CD4-positive, alpha-beta T cell treated with Interleukin-2 at 100 ng/mL for 4 hours (primary cell): ENCODE measurements at regions not wholly inside any gene's neighbourhood (a gene's known extent, or its start where the extent isn't known, plus 50 kb on each side); places are given as distances from the start of the nearest gene placed in this dataset.

Experiments used
- DNase-seq: peaks from one replicate; pipeline ENCODE4 v3.0.0-alpha.2; 2020; ENCODE audit warnings: low spot score

DNA sequence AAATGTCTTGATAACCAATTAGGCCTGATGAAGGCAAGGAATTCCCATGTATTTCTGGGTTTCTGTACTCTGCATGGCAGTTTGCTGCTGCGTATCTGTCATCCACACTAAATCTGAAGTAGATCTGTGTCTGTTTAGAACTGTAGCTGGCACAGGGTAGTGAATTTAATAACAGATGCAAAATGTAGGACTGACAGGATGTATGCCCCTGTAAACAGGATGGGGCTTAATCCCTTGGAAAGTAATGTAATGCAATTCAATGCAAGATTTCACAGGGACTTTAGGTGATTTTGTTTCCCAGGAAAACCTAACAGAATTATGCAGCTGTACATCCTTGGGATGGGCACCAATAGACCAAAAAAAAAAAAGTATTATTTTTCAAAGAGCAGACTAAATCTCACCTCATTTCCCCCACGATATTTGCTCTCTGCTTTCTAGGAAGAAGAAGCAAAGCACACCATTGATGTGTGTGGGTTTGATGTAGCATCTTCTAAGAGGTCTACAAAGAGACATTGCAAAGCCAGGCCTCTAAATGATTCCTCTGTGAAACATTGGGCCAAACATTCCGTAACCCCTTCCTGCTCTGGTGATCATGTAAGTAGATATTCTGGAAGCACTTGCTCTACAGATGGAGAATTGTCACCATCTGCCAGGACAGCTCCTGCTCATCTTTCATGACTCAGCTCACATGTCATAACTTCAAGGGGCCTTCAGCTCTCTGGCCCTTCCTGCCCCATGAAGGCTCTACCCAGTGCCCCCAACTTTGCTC lies 464.3 kb upstream of the RGMA start:
- DNase-seq: no peak

DNA sequence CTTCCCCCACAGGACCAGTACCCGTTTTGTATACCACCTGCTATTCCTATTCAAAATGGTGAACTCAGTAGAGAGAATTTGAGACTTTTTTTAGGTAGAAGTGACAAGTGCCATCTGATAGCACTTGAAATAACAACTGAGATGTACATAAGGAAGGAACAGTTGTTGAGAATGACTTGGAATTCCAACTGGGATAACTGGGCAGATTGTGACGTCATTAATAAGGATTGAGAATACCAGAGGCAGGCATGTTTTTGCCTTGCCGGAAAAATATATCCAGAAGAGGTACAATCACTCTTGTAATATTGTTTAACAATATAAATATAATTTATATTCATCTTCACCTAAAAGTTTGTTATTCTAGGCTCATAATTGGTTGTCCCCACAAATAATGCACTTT lies 454.1 kb upstream of the RGMA start:
- no peak for DNase-seq

DNA sequence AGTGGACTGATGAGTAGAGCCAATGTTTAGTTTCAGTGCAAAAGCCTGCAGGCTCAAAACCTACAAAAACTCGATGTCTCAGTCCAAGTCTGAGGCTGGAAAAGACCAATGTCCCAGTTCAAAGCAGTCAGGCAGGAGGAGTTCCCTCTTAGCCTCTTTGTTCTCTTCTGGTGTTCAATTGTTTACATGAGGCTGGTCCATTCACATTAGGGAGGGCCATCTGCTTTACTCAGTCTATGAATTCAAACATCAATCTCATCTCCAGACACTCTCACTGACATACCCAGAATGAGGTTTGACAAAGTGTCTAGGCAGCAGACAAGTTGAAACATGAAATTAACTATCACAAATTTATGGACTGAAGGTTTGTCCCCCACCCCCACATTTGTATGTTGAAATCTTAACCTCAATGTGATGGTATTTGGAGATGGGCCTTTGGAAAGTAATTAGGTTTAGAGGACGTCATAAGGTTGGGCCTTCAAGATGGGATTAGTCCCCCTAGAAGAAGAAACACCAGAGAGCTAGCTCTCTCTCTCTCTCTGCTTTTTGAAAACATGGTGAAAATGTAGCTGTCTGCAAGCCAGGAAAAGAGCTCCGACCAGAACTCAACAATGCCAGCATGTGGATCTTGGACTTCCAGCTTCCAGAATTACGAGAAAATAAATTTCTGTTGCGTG lies 438.5 kb upstream of the RGMA start:
- no peak for DNase-seq

- no peak for DNase-seq
Measured at GRCh38 chr15:93524432-93524831, 435.4 kb upstream of the RGMA start.

GRCh38 chr15:93523481-93523880 lies 434.5 kb upstream of the RGMA start:
- DNase-seq: no peak

DNA sequence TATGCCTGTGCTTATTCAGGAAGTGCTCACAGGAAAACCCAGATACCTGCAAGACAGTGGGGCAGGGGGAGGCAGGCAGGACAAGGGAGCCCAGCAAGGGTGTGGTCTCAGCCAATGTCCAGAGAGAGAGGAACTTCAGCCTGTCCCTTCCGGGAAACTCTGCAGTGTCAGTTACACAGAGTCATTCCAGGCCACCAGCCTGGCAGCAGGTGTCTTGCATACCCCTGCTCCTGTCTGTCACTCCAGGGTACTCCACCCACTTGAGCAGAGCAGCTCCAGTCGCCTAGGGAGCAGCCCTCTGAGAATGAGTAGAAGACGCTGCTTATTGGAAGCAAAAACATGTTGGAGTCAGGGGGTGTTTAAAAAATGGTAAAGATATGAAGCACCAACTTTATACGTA lies 431.2 kb upstream of the RGMA start:
- DNase-seq: no peak

- no peak for DNase-seq
Measured at GRCh38 chr15:93519599-93519998, 430.6 kb upstream of the RGMA start.

DNA sequence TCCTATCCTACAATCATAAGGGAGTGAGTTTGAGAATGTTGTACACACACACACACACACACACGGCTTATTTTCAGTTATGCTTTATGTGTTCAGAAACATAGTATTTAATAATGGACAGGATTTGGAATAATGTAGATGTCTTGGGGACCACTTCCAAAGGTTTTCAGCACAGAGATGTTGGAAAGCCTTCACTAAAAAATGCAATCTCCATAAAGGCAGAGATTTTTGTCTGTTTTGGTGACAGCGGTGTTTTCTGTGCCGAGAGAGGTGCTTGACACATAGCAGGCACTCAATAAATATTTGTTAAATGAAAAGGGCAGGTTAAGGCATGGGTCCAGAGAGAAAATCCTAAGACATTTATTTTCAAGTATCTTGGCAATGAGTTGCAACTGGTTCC lies 428.2 kb upstream of the RGMA start:
- no peak for DNase-seq

- DNase-seq: no peak
Measured at GRCh38 chr15:93515256-93516051, 426.4 kb upstream of the RGMA start.

GRCh38 chr15:93506646-93507045 lies 417.6 kb upstream of the RGMA start:
- no peak for DNase-seq

- no peak for DNase-seq
Measured at GRCh38 chr15:93505506-93505905, 416.5 kb upstream of the RGMA start.

- no peak for DNase-seq
Measured at GRCh38 chr15:93501946-93502345, 412.9 kb upstream of the RGMA start.

DNA sequence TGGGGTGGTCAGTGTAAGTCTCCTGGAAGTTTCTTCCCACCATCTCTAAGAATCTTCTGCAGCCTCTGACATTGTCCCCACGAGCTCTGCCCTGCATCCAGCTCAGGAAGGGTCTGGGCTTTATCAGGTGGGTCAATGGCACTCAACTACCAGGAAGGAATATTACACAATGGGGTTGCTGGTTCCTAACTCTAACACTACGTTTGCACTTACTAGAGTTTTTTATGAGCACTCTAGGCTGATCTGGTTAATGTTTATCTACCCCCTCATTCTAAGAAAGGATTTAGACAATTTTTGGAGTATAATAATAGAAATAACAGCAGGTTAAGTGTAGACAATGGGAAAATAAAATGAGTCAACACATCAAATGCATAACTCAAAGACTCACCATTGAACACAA lies 411.1 kb upstream of the RGMA start:
- DNase-seq: no peak

DNA sequence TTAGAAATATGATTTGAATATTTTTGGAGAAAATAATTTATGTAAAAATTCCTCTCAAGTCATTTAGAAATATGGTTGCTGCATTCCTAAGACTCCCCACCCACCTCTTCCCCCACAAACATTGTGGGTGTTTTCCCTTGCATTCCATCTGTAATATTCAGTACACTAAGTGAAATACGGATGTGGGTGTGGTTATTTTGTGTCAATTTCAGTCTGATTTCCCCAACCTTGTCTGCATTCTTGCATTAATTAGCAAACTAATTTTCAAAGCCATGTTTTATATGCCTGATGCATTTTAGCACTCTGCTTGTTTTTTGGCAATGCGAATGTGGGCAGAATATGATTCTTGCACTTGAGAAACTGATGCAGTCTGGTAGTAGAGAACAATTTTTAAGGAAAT lies 408.3 kb upstream of the RGMA start:
- DNase-seq: no peak

GRCh38 chr15:93496888-93497287 lies 407.9 kb upstream of the RGMA start:
- DNase-seq: no peak

- DNase-seq: no peak
Measured at GRCh38 chr15:93495799-93496637, 407.0 kb upstream of the RGMA start.

GRCh38 chr15:93493172-93493571 lies 404.2 kb upstream of the RGMA start:
- DNase-seq: no peak

- no peak for DNase-seq
Measured at GRCh38 chr15:93491291-93491690, 402.3 kb upstream of the RGMA start.

DNA sequence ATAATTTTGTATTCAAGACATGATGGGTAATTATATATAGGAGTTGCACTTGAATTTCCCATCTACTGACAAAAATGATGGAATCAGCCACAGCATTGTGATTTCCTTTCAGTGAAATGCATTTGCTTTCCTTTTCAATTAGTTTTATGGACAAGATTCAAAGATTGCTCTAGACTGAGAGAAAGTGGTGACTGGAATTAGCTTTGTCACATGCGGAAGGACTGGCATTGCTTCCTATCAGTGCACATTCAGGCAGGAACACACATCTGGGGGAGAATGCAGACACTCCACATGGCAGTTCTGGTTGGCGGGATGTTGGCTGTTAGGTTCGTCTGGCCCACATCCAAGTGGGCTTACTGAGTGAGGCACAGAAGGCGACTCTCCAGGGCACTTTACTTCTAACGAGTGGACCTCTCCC lies 399.3 kb upstream of the RGMA start:
- no peak for DNase-seq

DNA sequence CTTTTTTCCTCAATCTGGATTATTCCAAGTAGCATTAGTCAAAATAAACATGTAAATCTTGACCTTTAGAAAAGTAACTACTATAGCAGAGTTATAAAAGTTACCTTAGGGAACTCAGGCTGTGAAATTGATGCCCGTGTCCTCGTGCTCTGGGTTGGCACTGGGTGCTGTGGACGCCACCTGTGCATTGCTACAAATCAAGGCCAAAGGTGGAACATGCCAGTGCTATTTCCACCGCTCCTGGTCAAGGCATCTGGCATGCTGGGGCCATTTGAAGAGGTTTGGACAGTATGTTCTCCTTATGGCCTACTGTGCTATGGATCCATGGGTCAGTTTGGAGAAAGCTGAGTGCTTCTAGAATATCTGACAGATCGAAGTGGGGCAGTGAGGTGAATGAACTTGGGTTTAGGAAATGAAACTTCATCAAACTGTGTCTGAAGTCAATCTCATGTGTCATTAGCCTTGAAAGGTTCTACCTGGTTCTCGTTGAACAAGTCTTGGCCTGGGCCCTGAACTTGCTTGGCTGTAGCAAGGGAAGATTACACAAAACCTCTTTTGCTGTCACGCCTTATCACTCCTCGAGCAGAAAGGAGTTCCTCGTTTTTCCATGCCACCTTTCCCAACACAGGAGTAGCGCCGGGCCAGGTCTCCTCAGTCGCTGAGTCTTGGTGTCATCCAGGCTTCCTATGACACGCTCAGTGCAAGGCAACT lies 397.6 kb upstream of the RGMA start:
- no peak for DNase-seq
